ENCODE measurements at regions not wholly inside any gene's neighbourhood (a gene's known extent, or its start where the extent isn't known, plus 50 kb on each side); places are given as distances from the start of the nearest gene placed in this dataset.
"Not testable (repeated sequence)": the region's sequence is repeated elsewhere in the genome, so short reads cannot be mapped to it uniquely, and the experiment has no call there.

GRCh38 chr22:16390541-16391217 lies 201.9 kb downstream of the CCT8L2 start:
- H3K27me3 ChIP-seq (replicated peaks; ENCODE audit: insufficient read depth); H3K4me3 ChIP-seq; H3K36me3 ChIP-seq; DNase-seq (ENCODE audit: low spot score); H3K4me1 ChIP-seq (replicated peaks); H3K9me3 ChIP-seq; H3K27ac ChIP-seq; intact Hi-C loops (cut with DNase I): not testable (repeated sequence)
- 89% methylated on average over 22 of the region's 31 CpGs for WGBS

- H3K4me1 ChIP-seq (replicated peaks); intact Hi-C loops (cut with DNase I); H3K27ac ChIP-seq; H3K9me3 ChIP-seq; H3K4me3 ChIP-seq; DNase-seq (ENCODE audit: low spot score); H3K36me3 ChIP-seq; H3K27me3 ChIP-seq (replicated peaks; ENCODE audit: insufficient read depth): not testable (repeated sequence)
- WGBS = 83% methylated on average over 8 of the region's 11 CpGs
Observed at GRCh38 chr22:16390046-16390445, 202.6 kb downstream of the CCT8L2 start.

- H3K36me3 ChIP-seq; H3K4me1 ChIP-seq (replicated peaks); H3K4me3 ChIP-seq; H3K9me3 ChIP-seq; H3K27me3 ChIP-seq (replicated peaks; ENCODE audit: insufficient read depth); H3K27ac ChIP-seq; DNase-seq (ENCODE audit: low spot score); intact Hi-C loops (cut with DNase I): not testable (repeated sequence)
- 68% methylated on average over 12 of the region's 12 CpGs for WGBS
Observed at GRCh38 chr22:16389256-16389655, 203.4 kb downstream of the CCT8L2 start.

GRCh38 chr22:16388616-16389015 lies 204.0 kb downstream of the CCT8L2 start:
- 80% methylated on average over 9 of the region's 12 CpGs for WGBS
- H3K27me3 ChIP-seq (replicated peaks; ENCODE audit: insufficient read depth); H3K27ac ChIP-seq; H3K4me3 ChIP-seq; H3K4me1 ChIP-seq (replicated peaks); intact Hi-C loops (cut with DNase I); H3K36me3 ChIP-seq; DNase-seq (ENCODE audit: low spot score); H3K9me3 ChIP-seq: not testable (repeated sequence)

GRCh38 chr22:16388127-16388526 lies 204.5 kb downstream of the CCT8L2 start:
- H3K27me3 ChIP-seq (replicated peaks; ENCODE audit: insufficient read depth); H3K36me3 ChIP-seq; DNase-seq (ENCODE audit: low spot score); intact Hi-C loops (cut with DNase I); H3K27ac ChIP-seq; H3K4me3 ChIP-seq; H3K4me1 ChIP-seq (replicated peaks); H3K9me3 ChIP-seq: not testable (repeated sequence)
- 71% methylated on average over 9 of the region's 10 CpGs for WGBS

- intact Hi-C loops (cut with DNase I); H3K9me3 ChIP-seq; H3K36me3 ChIP-seq; DNase-seq (ENCODE audit: low spot score); H3K27ac ChIP-seq; H3K27me3 ChIP-seq (replicated peaks; ENCODE audit: insufficient read depth); H3K4me3 ChIP-seq; H3K4me1 ChIP-seq (replicated peaks): not testable (repeated sequence)
- 87% methylated on average over 9 of the region's 11 CpGs for WGBS
Observed at GRCh38 chr22:16387543-16387942, 205.1 kb downstream of the CCT8L2 start.

- WGBS = 19% methylated on average over 34 of the region's 46 CpGs
Observed at GRCh38 chr22:16387088-16387487, 205.5 kb downstream of the CCT8L2 start.

GRCh38 chr22:16361328-16361727 lies 231.3 kb downstream of the CCT8L2 start:
- intact Hi-C loops (cut with DNase I) = not testable (repeated sequence)
- no CpG with 5 or more reads among the region's 8 CpGs for WGBS

More at GRCh38 chr22:16387088-16387487, 205.5 kb downstream of the CCT8L2 start:
- H3K9me3 ChIP-seq = no peaks in the 10 kb centered on the region
- intact Hi-C loops (cut with DNase I) = no loop called here
- H3K4me1 ChIP-seq (replicated peaks) = no peaks in the 10 kb centered on the region
- TF ChIP-seq POLR2AphosphoS5 (IDR thresholded peaks at IDR 0.05) (no peak), CTCF (IDR thresholded peaks at IDR 0.05) (no peak), POLR2A (IDR thresholded peaks at IDR 0.05) (no peak)
- no peak overlapping the region for H3K27ac ChIP-seq
- DNase-seq (ENCODE audit: low spot score) = no peak
- H3K4me3 ChIP-seq = no peak overlapping the region
- H3K36me3 ChIP-seq = no peaks in the 10 kb centered on the region
- no peaks in the 10 kb centered on the region for H3K27me3 ChIP-seq (replicated peaks; ENCODE audit: insufficient read depth)

GRCh38 chr22:16352637-16353036 lies 240.0 kb downstream of the CCT8L2 start:
- H3K4me3 ChIP-seq; H3K27ac ChIP-seq; H3K4me1 ChIP-seq (replicated peaks); H3K27me3 ChIP-seq (replicated peaks; ENCODE audit: insufficient read depth); DNase-seq (ENCODE audit: low spot score); intact Hi-C loops (cut with DNase I); H3K9me3 ChIP-seq; H3K36me3 ChIP-seq: not testable (repeated sequence)
- no CpG with 5 or more reads among the region's 8 CpGs for WGBS

More at GRCh38 chr22:16361328-16361727, 231.3 kb downstream of the CCT8L2 start:
- not testable (repeated sequence) for H3K9me3 ChIP-seq; H3K27ac ChIP-seq; H3K4me3 ChIP-seq; DNase-seq (ENCODE audit: low spot score); H3K36me3 ChIP-seq; H3K4me1 ChIP-seq (replicated peaks); H3K27me3 ChIP-seq (replicated peaks; ENCODE audit: insufficient read depth)

GRCh38 chr22:16347083-16347482 lies 245.5 kb downstream of the CCT8L2 start:
- intact Hi-C loops (cut with DNase I); H3K4me1 ChIP-seq (replicated peaks); H3K36me3 ChIP-seq; H3K4me3 ChIP-seq; H3K27ac ChIP-seq; DNase-seq (ENCODE audit: low spot score); H3K27me3 ChIP-seq (replicated peaks; ENCODE audit: insufficient read depth); H3K9me3 ChIP-seq: not testable (repeated sequence)
- WGBS = no CpG with 5 or more reads among the region's 7 CpGs

GRCh38 chr22:16315565-16315964 lies 277.0 kb downstream of the CCT8L2 start:
- H3K36me3 ChIP-seq; H3K9me3 ChIP-seq; DNase-seq (ENCODE audit: low spot score); H3K4me3 ChIP-seq; H3K27ac ChIP-seq; H3K27me3 ChIP-seq (replicated peaks; ENCODE audit: insufficient read depth); H3K4me1 ChIP-seq (replicated peaks); intact Hi-C loops (cut with DNase I): not testable (repeated sequence)
- WGBS = 76% methylated on average over 15 of the region's 15 CpGs

Measured in prostate gland (tissue), 2 donors.